CD4-positive, alpha-beta memory T cell (primary cell): ENCODE measurements at regions not wholly inside any gene's neighbourhood (a gene's known extent, or its start where the extent isn't known, plus 50 kb on each side); places are given as distances from the start of the nearest gene placed in this dataset.

Experiments
- CTCF ChIA-PET: fragments of 350-600 bp; sonication (Branson Sonifier 250); formaldehyde crosslinking; loops from one replicate; lab custom pipeline; 2021; ENCODE audit warnings: inconsistent platforms; ENCODE audit not compliant: partially characterized antibody; lab: Charles Lee
- POLR2A ChIA-PET: fragments of 350-600 bp; sonication (Branson Sonifier 250); formaldehyde crosslinking; loops from one replicate; lab custom pipeline; 2021; ENCODE audit not compliant: partially characterized antibody; lab: Charles Lee
- DNase-seq, 5 donors: peaks; one replicate each; pipeline versions ENCODE4 v3.0.0 to v3.0.0-alpha.2; 2020 to 2022; ENCODE audit warnings: mixed read lengths in 1 of 5
- H3K27ac ChIP-seq: one replicate; pipeline ENCODE4 v1.7.0; 2013; ENCODE audit warnings: low read depth, low read length
- H3K27me3 ChIP-seq: 2 replicates; pipeline ENCODE4 v1.7.0; 2013; ENCODE audit warnings: mild to moderate bottlenecking, low read length, moderate library complexity; ENCODE audit not compliant: insufficient read depth
- H3K36me3 ChIP-seq: 2 replicates; pipeline ENCODE4 v1.7.0; 2013; ENCODE audit warnings: mild to moderate bottlenecking, low read length, moderate library complexity; ENCODE audit not compliant: insufficient read depth
- H3K4me1 ChIP-seq: 2 replicates; pipeline ENCODE4 v1.7.0; 2013; ENCODE audit warnings: mild to moderate bottlenecking, low read length, moderate library complexity; ENCODE audit not compliant: insufficient read depth
- H3K4me3 ChIP-seq, 2 donors: one replicate each; pipeline ENCODE4 v1.7.0; 2013; ENCODE audit warnings: low read length in 2 of 2, mild to moderate bottlenecking in 1 of 2
- H3K9me3 ChIP-seq, 2 donors: one replicate each; pipeline ENCODE4 v1.7.0; 2013; ENCODE audit warnings: low read length in 2 of 2, control low read depth in 1 of 2; ENCODE audit not compliant: control insufficient read depth in 1 of 2
- H3K27ac Mint-ChIP-seq, 7 donors: one replicate each; pipeline ENCODE4 v1.8.0; 2020 to 2021; ENCODE audit warnings: mixed read lengths in 7 of 7, mild to moderate bottlenecking in 6 of 7, inconsistent platforms in 3 of 7, moderate library complexity in 3 of 7
- H3K27me3 Mint-ChIP-seq, 2 donors: one replicate each; pipeline ENCODE4 v1.8.0; 2020 to 2021; ENCODE audit warnings: mixed read lengths in 2 of 2
- H3K36me3 Mint-ChIP-seq, 2 donors: one replicate each; pipeline ENCODE4 v1.8.0; 2020 to 2021; ENCODE audit warnings: mixed read lengths in 2 of 2, inconsistent platforms in 1 of 2, mild to moderate bottlenecking in 1 of 2
- H3K4me1 Mint-ChIP-seq, 4 donors: one replicate each; pipeline ENCODE4 v1.8.0; 2020 to 2021; ENCODE audit warnings: mixed read lengths in 4 of 4, mild to moderate bottlenecking in 1 of 4
- H3K4me3 Mint-ChIP-seq, 8 donors: one replicate each; pipeline ENCODE4 v1.8.0; 2020 to 2021; ENCODE audit warnings: mixed read lengths in 8 of 8, mild to moderate bottlenecking in 7 of 8, moderate library complexity in 6 of 8, inconsistent platforms in 3 of 8
- H3K9me3 Mint-ChIP-seq, 8 donors: one replicate each; pipeline ENCODE4 v1.8.0; 2020 to 2021; ENCODE audit warnings: mixed read lengths in 8 of 8, mild to moderate bottlenecking in 5 of 8, inconsistent platforms in 3 of 8, moderate library complexity in 1 of 8
- intact Hi-C: fragments of 100-400 bp; cut with micrococcal nuclease; formaldehyde crosslinking; loops from one replicate; pipeline ENCODE4 v1.15.1; 2023

- Histone ChIP-seq H3K4me1 (no peaks in the 10 kb centered on the region), H3K27me3 (no peaks in the 10 kb centered on the region), H3K27ac (no peak overlapping the region), H3K36me3 (no peaks in the 10 kb centered on the region), H3K4me3 (no peak overlapping the region), H3K9me3 (no peaks in the 10 kb centered on the region)
- intact Hi-C loops: no loop called here
- Mint-ChIP-seq H3K27ac (no peak overlapping the region), H3K4me3 (no peak overlapping the region), H3K27me3 (no peaks in the 10 kb centered on the region), H3K9me3 (peaks cover 0 to 16% (median 6%) of the 10 kb centered on the region in 8 donors), H3K36me3 (no peaks in the 10 kb centered on the region), H3K4me1 (no peaks in the 10 kb centered on the region)
- ChIA-PET POLR2A (no interaction called here), CTCF (no interaction called here)
- DNase-seq: no peak
Measured at GRCh38 chr1:106651028-106651762, 405.3 kb upstream of the PRMT6 start.

GRCh38 chr1:106659490-106660244 is 396.8 kb upstream of the PRMT6 start:
- ChIA-PET POLR2A (no interaction called here), CTCF (no interaction called here)
- Mint-ChIP-seq H3K9me3 (peaks cover 5 to 33% (median 16%) of the 10 kb centered on the region in 8 donors), H3K27ac (no peak overlapping the region), H3K27me3 (no peaks in the 10 kb centered on the region), H3K4me3 (no peak overlapping the region), H3K36me3 (no peaks in the 10 kb centered on the region), H3K4me1 (no peaks in the 10 kb centered on the region)
- Histone ChIP-seq H3K9me3 (no peaks in the 10 kb centered on the region), H3K4me1 (no peaks in the 10 kb centered on the region), H3K4me3 (no peak overlapping the region), H3K27me3 (no peaks in the 10 kb centered on the region), H3K27ac (no peak overlapping the region), H3K36me3 (no peaks in the 10 kb centered on the region)
- no peak for DNase-seq
- intact Hi-C loops: no loop called here

DNA sequence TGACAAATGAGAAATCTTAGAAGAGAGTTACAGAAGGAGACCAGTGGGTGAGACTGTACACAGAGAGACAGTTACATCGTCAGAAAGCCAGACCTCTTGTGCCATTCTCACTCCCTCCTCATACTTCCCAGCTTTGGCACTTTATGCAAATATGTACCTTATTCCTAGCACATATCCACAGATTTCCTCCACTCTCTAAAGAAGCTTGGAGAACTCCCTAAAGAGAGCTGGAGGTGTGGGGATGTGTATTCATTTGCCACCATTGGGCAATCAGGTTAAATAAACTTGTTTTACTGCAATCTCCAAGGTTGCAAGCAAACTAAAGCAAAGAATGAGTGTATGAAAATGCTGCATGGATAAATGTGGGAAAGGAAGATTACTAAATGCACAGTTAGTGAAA is 380.9 kb upstream of the PRMT6 start:
- ChIA-PET POLR2A (no interaction called here), CTCF (no interaction called here)
- H3K36me3 Mint-ChIP-seq: no peaks in the 10 kb centered on the region
- Histone ChIP-seq H3K9me3 (peaks cover 0 to 4% of the 10 kb centered on the region in 2 donors), H3K4me3 (no peak overlapping the region), H3K27ac (no peak overlapping the region), H3K36me3 (no peaks in the 10 kb centered on the region), H3K4me1 (no peaks in the 10 kb centered on the region), H3K27me3 (no peaks in the 10 kb centered on the region)
- no peaks in the 10 kb centered on the region for H3K27me3 Mint-ChIP-seq
- no peak overlapping the region for H3K27ac Mint-ChIP-seq
- no peaks in the 10 kb centered on the region for H3K4me1 Mint-ChIP-seq
- no peak for DNase-seq
- no peak overlapping the region for H3K4me3 Mint-ChIP-seq
- intact Hi-C loops: no loop called here
- H3K9me3 Mint-ChIP-seq: peaks cover 0 to 8% (median 4%) of the 10 kb centered on the region in 8 donors

- POLR2A ChIA-PET: no interaction called here
- Mint-ChIP-seq H3K27me3 (no peaks in the 10 kb centered on the region), H3K36me3 (no peaks in the 10 kb centered on the region), H3K9me3 (peaks cover 0 to 8% (median 4%) of the 10 kb centered on the region in 8 donors), H3K4me3 (no peak overlapping the region), H3K4me1 (no peaks in the 10 kb centered on the region), H3K27ac (no peak overlapping the region)
- Histone ChIP-seq H3K27ac (no peak overlapping the region), H3K4me1 (no peaks in the 10 kb centered on the region), H3K4me3 (no peak overlapping the region), H3K9me3 (peaks cover 0 to 4% of the 10 kb centered on the region in 2 donors), H3K36me3 (no peaks in the 10 kb centered on the region), H3K27me3 (no peaks in the 10 kb centered on the region)
- CTCF ChIA-PET: no interaction called here
- intact Hi-C loops: no loop called here
- DNase-seq: no peak
Measured at GRCh38 chr1:106676021-106676420, 380.5 kb upstream of the PRMT6 start.

GRCh38 chr1:106677181-106677580 is 379.3 kb upstream of the PRMT6 start:
- Mint-ChIP-seq H3K4me3 (no peak overlapping the region), H3K4me1 (no peaks in the 10 kb centered on the region), H3K27me3 (no peaks in the 10 kb centered on the region), H3K36me3 (no peaks in the 10 kb centered on the region), H3K27ac (no peak overlapping the region), H3K9me3 (peaks cover 0 to 8% (median 4%) of the 10 kb centered on the region in 8 donors)
- H3K4me3 ChIP-seq: no peak overlapping the region
- H3K27ac ChIP-seq: no peak overlapping the region
- ChIA-PET POLR2A (no interaction called here), CTCF (no interaction called here)
- H3K9me3 ChIP-seq: peaks cover 0 to 4% of the 10 kb centered on the region in 2 donors
- intact Hi-C loops: no loop called here
- no peaks in the 10 kb centered on the region for H3K4me1 ChIP-seq
- H3K27me3 ChIP-seq: no peaks in the 10 kb centered on the region
- H3K36me3 ChIP-seq: no peaks in the 10 kb centered on the region
- DNase-seq: no peak

DNA sequence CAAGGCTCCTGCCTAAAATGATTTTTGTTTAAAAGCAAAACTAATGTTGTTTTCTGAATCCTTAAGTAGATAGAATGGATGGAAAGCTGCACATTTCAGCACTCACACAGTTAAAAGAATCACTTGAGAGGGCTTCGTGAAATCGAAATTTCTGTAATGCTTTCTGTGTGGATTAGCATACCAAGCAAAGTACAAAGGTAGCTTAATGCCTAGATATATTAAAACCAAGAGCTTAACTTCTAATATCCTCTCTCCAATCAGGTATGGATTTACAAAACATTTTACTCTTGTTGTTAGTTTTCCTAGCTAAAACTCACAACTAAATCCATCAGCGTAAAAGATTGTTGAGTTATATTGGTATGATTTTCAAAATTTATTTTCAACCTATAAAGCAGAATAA is 378.8 kb upstream of the PRMT6 start:
- no peak overlapping the region for H3K4me3 Mint-ChIP-seq
- no peaks in the 10 kb centered on the region for H3K4me1 Mint-ChIP-seq
- no peaks in the 10 kb centered on the region for H3K36me3 ChIP-seq
- H3K36me3 Mint-ChIP-seq: no peaks in the 10 kb centered on the region
- POLR2A ChIA-PET: no interaction called here
- H3K27me3 ChIP-seq: no peaks in the 10 kb centered on the region
- H3K4me3 ChIP-seq: no peak overlapping the region
- intact Hi-C loops: no loop called here
- H3K9me3 Mint-ChIP-seq: peaks cover 0 to 8% (median 4%) of the 10 kb centered on the region in 8 donors
- CTCF ChIA-PET: no interaction called here
- DNase-seq: no peak
- H3K27ac ChIP-seq: no peak overlapping the region
- peaks cover 0 to 4% of the 10 kb centered on the region in 2 donors for H3K9me3 ChIP-seq
- H3K4me1 ChIP-seq: no peaks in the 10 kb centered on the region
- no peak overlapping the region for H3K27ac Mint-ChIP-seq
- H3K27me3 Mint-ChIP-seq: no peaks in the 10 kb centered on the region

DNA sequence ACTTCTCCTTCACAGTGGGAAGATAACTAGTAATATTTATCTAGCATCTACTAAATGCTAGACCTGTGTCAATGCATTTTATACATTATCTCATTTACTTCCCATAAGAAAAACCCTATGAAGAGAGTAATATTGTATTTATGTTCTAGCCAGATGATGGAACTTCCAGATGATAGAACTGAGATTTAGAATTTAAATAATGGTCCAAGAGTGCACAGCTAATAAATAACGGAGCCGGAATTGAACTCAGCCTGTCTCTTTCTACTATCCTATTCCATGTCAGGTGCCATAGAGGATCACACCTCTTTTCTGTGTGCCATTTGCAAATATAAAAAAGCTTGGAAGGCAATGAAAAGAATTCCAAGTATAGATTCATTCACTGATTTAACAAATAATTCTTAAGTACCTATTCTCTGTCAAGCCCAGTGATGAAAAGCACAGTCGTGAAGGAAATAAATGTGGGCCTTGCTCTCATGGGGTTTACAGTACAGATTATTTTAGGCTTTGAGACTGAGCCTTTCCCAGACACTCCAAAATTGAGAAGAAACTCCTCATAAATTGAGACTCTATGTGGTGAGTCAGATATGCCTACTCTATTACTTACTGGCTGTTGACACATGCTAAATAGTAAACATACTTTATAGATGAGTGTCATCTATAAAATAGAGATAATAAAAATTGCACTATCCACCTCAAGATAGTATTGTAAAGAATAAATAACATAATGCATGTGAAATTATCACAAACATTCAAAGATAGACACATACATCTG is 378.0 kb upstream of the PRMT6 start:
- no peak overlapping the region for H3K27ac ChIP-seq
- no peaks in the 10 kb centered on the region for H3K27me3 ChIP-seq
- ChIA-PET POLR2A (no interaction called here), CTCF (no interaction called here)
- no peaks in the 10 kb centered on the region for H3K4me1 Mint-ChIP-seq
- H3K4me3 Mint-ChIP-seq: no peak overlapping the region
- DNase-seq: no peak
- peaks cover 0 to 4% of the 10 kb centered on the region in 2 donors for H3K9me3 ChIP-seq
- no peaks in the 10 kb centered on the region for H3K36me3 Mint-ChIP-seq
- H3K36me3 ChIP-seq: no peaks in the 10 kb centered on the region
- H3K27me3 Mint-ChIP-seq: no peaks in the 10 kb centered on the region
- intact Hi-C loops: no loop called here
- H3K4me3 ChIP-seq: no peak overlapping the region
- peaks cover 0 to 8% (median 4%) of the 10 kb centered on the region in 8 donors for H3K9me3 Mint-ChIP-seq
- no peaks in the 10 kb centered on the region for H3K4me1 ChIP-seq
- H3K27ac Mint-ChIP-seq: no peak overlapping the region
